GM18870 (cell line): ENCODE measurements at regions not wholly inside any gene's neighbourhood (a gene's known extent, or its start where the extent isn't known, plus 50 kb on each side); places are given as distances from the start of the nearest gene placed in this dataset.
"Not testable (repeated sequence)": the region's sequence is repeated elsewhere in the genome, so short reads cannot be mapped to it uniquely, and the experiment has no call there.

Source experiments
- ATAC-seq: cut with Tn5 transposase; IDR thresholded peaks from one replicate; pipeline ENCODE4 v1.9.1; 2021; ENCODE audit warnings: moderate library complexity; ENCODE audit not compliant: unreplicated experiment

DNA sequence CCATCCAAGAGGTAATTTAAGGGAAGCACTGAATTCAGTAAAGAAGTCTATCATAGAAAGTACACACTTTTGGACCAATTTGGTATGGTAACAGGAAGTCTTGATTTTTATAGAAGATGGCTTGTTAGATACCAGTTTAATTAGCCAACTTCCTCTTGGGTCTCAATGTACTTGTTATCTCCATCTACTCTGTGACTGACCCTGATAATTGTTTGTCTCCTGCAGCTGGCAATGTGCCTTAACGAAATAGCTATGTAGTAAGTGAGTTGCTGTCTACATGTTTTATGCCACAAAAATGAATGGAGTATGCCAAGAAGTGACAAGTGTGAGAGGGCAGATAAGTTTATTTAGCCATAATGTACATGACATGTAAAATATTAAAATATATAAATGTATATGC, 410.5 kb upstream of the MAN1A1 start:
- ATAC-seq = no peak

DNA sequence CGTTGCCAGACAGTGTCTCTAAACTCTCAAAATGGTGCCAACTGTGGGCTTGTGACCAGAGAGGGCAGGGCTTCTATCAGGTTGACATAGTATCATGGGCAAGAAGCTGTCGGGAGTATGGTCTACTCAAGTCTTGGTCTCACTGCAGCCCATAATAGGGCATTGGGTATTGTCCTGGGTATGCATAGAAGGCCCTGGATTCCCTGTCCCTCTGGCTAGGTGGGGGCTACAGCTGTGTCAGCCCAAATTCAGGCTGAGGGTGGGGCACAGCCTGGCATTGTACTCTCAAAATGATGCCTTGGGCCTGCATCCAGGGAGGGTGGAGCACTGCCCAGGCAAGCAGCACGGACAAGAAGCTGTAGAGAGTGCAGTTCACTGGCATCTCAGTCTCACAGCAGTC, 408.8 kb upstream of the MAN1A1 start:
- no peak for ATAC-seq

DNA sequence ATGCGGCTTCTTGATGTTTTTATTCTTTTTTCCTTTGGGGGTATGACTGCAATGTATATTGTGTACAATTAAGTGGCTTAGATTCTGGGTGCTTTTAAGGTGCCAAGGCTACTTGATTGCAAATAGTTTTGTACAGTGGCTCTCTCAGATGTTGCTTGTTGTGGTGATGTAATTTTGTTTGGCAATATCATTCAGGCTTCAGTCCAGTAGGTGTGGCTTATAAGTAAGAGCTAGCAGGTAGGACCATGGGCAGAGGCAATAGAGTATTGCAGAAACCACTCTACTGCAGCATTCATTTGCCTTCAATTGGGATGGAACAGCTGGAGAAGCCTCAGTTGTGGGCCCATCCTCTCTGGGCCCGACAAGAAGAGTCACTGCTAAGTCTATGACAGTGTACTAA, 407.9 kb upstream of the MAN1A1 start:
- no peak for ATAC-seq

DNA sequence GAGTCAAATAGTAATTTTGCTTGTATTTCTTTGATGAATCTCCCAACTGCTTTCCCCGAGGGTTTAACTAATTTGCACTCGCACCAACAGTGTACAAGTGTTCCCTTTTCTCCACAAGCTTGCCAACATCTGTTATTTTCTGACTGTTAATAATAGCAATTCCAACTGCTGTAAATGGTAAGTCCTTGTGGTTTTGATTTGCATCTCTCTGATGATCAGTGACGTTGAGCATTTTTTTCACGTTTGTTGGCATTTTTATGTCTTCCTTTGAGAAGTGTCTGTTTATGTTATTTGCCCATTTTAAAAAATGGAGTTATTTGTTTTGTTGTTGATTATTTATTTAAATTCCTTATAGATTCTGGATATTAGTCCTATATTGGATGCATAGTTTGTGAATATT, 399.8 kb upstream of the MAN1A1 start:
- no peak for ATAC-seq

DNA sequence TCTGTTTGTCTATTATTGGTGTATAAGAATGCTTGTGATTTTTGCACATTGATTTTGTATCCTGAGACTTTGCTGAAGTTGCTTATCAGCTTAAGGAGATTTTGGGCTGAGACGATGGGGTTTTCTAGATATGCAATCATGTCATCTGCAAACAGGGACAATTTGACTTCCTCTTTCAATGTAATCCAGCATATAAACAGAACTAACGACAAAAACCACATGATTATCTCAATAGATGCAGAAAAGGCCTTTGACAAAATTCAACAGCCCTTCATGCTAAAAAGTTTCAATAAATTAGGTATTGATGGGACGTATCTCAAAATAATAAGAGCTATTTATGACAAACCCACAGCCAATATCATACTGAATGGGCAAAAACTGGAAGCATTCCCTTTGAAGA, 399.0 kb upstream of the MAN1A1 start:
- not testable (repeated sequence) for ATAC-seq

DNA sequence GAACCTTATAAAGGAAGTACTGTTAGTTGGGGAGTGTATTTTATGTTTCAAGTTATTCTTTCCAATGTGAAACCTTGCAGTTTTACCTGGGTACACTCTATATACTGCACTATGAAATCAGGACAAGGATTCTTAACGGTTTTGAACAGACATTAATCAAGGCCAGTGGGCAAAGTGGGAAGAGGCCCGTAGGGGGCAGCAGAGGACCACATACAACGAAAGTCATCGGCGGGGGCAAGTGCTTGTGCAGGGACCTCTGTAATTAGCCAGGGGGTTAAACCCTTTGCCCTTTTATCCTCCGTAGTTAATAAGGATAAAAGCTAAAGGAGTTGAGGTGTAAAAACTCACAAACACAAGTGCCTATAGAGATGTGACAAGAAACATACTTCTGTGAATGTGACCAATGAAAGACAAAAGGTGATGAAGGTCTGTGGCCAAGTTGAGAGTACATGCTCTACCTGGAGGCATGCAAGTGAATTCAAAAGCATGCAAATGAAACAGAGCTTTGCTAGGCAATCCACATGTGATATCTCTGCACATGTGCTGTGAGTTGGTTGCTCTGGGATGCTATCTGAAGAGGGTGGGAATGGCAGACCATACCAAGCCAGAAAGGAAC, 392.7 kb upstream of the MAN1A1 start:
- ATAC-seq = peak; percentile 90

DNA sequence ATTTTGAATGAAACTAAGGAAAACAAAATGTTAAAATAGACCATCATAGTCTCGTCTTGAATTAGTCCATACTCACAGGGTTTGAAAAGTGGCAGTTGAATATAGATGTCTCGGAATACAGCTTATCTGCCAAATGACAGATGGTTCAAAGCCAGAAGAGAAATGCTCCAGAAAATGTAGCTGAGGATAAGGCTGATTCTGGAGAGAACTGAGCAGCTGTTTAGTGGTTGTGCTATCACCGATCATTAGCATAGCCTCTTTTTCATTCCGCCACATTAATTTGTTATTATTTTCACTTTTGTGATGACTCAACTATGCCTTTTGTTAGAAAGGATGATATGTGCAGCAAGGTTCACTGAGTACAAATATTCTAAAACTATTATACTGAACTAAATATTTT, 390.2 kb upstream of the MAN1A1 start:
- ATAC-seq = no peak

DNA sequence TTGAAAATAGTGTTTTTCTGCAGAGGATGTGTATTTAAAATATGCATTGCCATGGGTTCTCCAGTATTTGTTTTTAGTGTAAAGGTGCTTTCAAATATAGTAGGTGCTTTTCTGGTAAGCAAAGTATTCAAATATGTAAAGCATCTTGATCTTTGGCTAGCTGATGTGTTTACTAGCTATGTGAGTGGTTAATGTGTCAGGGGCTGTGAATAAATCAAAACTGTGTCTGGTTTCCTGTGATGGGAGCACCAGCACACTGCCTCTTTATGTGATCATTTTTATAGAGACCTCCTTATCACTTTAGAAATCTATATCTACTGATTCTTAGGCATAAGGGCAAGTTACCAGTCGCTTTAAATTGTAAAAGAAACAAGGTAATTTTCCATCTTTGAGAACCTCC, 388.9 kb upstream of the MAN1A1 start:
- ATAC-seq = no peak

DNA sequence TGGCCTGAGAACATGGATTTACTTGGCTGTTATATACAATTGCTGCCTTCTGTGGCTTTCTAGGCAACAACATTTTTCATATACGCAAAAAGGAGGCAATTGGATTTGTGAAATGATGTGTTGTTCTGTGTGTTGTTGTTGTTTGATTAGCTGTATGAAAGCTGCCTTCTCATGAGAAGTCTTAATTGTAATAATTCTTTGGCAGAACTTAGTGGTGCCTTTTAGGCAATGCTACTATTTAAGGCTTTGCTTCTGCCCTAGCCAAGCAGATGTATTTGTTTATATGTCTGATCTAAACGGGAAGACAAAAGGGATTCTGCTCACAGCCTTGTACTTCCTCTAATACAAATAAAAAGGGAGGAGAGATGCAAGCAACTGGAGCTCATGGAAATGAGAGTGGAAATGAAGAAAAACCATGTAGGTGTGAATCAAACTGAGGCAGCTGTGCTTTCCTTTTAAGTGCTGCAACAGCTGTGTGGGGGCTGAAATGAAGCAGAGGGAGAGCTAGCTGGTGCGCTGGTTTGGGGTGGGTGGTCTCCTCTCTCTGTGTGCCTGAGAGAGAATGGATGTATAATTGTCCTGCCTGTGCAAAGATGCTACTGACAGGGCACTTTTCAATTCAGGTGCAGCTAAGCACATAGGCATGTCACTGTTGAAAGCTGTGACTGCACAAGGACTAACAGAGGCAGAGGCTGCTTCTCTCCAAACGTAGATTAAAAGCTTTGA, 386.9 kb upstream of the MAN1A1 start:
- no peak for ATAC-seq

DNA sequence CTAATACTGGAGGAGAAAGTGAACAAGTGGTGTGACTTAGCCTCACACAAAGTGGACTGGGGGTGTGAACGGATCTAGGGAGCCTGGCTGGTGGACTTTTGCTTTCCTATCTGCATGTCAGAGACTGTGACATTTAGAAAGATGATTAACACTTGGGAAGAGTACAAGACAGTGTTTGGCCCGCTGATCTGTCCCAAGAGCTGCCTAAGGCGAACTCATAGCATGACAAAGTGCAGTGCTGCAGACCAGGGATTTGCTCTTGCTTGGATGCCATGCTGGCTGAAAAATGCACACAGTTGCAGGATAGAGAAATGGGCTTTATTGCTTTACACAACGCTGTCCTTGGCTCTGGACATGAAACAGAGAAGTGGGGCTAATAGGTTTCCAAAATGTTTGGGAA, 386.0 kb upstream of the MAN1A1 start:
- no peak for ATAC-seq

DNA sequence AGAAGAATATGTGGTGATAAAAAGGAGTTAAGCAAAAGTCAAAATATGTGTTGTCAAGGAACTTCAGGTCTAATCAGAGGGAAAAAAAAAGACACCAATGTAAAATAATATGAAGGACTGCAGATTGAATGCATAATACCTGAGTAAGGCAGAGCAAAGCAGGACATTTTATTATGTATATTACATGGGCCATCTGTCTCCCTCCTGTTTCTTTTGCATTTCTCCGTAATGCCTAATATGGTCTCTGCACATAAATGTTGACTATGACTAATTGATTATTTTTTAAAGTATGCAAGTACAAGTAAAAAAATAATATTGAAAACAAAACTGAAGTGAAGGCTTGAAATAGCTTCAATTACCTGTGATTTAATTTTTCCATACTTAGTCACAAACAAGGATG, 384.7 kb upstream of the MAN1A1 start:
- ATAC-seq = no peak

DNA sequence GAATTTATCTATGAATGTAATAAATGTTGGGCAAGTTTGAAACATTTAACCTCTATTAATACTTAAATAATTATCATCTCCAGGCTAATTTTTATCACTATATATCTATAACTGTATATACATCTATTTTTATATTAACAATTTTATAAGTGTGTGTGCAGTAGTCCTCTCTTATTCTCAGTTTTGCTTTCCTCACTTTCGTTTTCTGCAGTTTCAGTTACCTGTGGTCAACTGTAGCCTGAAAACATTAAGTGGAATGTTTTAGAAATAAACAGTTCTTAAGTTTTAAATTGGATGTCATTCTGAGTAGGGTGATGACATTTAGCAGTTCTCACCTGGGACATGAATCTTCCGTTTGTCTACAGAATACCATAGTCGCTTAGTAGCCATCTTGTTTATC, 379.4 kb upstream of the MAN1A1 start:
- peak; percentile 70 for ATAC-seq

DNA sequence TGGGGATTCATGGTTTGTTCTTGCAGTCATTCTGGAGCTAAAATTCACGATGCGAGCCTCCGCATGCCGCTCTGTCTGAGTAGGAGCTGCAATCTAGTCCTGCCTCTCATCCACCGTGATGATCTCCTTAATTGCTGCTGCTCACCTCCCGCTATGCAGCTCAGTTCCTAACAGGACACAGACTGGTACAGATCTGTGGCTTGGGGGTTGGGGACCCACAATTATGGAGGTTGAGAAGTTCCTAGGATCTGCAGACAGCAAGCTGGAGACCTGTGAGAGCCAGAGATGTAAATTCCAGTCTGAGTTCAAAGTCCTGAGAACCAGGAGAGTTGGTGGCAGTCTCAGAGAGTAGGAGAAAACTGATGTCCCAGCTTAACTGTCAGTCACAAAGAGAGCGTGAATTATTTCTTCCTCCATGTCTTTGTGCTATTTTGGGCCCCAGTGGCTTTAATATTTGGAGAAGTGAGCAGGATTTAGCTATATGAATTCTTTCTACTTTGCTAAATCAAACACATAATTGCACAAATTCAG, 378.7 kb upstream of the MAN1A1 start:
- no peak for ATAC-seq

DNA sequence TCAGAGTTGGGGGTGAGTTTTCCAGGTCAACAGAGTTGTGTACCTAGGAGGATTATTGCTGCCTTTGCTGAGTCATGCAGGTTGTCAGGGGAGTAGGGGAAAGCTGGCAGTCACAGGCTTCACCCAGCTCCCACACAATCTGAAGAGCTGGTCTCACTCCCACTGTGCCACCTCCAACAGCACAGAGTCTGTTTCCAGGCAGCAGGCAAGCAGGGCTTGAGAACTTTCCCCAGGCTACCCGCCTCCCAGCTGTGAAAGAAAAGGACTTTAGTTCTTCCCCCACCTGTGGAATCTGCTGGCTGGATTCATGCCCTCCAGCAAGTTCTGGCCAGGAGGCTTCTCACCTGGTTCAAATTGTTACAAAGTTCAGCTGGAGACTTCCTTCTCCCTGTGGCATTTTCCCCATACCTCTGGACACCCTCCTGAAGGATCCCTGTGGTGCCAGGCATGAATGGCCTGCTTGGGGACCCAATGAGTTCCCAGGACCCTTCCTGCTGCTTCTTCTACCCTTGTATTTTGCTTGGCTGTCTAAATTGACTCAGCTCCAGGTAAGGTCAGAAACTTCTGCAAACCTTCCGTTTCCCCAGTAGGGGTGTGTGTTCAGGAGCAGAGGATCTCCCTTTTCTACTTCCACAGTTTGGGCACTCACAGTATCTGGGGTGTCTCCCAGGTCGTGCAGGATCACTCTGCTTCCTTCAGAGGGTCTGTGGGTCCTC, 378.1 kb upstream of the MAN1A1 start:
- ATAC-seq = no peak

DNA sequence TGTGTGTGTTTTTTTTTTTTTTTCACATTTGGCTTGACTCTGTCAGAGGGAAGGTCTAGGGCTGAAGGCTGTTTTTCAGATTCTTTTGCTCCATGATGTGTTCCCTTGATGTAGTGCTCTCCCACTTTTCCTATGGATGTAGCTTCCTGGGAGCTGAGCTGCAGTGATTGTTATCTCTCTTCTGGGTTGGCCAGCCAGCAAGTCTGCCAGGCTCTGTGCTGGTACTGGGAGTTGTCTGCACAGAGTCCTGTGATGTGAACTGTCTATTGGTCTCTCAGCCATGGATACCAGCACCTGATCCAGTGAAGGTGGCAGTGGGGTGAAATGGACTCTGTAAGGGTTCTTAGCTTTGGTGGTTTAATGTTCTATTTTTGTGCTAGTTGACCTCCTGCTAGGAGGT, 377.4 kb upstream of the MAN1A1 start:
- ATAC-seq = not testable (repeated sequence)

DNA sequence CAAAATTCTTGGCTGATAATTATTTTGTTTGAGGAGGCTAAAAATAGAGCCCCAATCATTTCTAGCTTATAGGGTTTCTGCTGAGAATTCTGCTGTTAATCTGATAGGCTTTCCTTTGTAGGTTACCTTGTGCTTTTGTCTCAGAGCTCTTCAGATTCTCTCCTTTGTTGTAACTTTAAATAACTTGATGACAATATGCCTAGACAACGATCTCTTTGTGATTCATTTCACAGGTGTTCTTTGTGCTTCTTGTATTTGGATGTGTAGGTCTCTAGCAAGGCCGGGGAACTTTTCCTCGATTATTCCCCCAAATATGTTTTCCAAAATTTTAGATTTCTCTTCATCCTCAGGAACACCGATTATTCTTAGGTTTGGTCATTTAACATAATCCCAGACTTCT, 376.5 kb upstream of the MAN1A1 start:
- ATAC-seq = no peak

DNA sequence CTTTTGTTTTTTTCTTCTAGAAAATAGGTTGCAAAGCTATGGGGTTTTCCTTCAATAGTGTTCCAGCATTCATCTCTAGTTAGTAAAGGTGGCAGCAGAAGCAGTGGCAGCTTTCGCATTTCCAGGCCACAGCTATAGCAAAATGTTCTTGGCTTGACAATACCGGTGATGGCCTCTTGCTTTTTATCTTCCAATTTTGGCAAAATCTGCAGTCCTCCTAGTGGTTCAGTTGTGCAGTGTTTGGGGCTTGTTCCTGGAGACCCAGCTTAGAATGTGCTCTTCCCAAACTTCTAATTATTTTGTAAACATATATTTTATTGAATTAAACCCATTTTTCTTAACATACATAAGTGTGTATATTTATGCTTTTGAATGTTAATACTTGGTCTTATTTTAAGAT, 370.6 kb upstream of the MAN1A1 start:
- ATAC-seq = no peak

DNA sequence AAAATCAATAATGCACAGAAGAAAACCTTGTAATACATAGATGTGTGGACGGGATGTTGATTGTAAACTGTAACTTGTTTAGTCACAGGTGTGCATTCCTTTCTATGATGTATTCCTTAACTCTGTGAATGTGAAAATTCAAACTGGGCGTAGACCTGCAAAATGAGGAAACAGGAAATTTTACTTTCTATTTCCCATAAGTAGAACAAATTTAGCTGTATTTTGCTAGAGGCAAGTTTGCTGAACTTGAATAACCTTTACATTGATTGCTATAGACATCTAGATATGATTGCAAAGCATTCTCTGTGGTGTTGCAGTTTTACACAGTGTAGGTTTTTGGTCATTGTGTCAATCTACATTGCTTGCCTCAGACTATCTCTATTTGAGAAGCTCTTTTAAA, 368.4 kb upstream of the MAN1A1 start:
- peak; percentile 45 for ATAC-seq

DNA sequence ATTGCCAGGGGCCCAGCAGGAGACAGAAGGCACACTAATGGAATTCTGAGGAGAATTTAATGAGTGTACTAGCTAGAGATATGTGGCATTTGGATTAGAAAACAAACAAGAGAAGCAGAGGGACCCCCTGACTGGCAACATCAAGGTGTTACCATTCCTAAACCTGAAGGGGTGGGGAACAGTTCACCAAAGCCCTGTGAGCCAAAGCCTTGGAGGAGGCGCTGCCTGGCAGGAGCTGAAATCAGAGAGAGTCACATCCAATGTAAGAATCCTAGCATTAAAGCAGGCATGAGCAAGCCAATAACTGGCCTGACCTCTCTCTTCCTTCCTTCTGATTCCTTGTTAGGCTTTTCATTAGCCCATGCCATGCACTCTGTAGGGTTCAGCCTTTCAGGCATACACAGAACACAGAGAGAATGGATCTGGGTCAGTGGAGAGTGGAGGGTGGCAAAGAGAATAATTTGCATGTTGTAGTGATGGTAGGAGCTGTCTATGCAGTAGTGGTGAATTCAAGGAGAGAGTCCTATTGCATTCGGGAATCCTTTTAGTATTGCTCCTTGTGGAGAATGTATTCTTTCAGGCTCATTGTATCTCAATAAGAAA, 367.2 kb upstream of the MAN1A1 start:
- no peak for ATAC-seq

DNA sequence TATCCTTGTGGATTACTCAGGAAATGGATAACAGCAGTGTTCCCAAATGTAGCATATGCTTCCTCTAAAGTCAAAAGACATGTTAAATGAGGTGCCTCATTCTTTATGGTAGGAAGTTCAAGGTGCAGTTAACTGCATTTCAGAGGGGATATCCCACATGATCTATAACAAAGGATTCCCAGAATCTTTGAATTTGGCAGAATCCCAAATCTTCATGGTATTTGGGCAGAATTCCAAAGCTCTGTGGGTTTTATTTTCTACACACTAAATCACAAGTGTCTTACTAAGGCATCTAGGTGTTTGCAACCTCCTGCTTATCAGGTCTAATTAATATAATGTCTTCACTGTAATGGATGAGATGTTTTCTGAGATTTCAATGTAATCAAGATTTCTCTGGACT, 364.3 kb upstream of the MAN1A1 start:
- no peak for ATAC-seq

DNA sequence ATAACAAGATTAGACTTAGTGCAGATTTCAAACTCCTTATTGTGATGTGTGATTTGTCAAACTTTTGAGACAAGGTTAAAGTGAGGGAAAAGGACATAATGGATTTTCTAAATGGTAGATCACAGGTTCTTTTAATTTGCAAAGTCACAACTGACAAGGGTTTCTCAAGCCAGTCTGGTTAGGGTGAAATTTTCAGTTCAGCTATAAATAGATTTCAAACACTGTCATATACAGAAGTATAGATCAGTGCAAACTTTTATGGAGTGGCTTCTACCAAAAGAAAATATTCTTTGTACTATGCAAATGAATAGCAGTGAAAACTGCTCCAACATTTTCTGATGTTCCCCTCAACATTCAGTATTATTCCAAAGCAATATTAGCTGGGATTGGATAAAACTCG, 337.1 kb upstream of the MAN1A1 start:
- ATAC-seq = no peak

DNA sequence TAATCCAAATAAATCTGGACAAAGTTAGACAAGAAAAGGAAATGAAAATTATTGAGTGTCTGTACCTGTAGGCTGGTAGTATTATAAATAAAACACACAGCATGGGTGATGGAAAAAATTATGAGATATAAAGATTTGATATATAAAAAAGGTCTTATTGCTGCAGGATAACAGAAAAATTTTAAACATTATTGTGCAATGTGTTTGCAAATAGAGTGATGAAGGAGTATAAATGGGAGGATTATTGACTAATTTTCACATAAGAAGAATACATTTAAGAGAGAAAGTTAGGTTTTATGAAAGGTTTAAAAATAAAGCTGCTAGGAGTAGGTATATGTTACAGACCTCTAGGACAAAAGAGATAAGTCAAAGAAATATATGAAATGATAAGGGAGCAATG, 336.7 kb upstream of the MAN1A1 start:
- ATAC-seq = no peak
